ENCODE measurements at regions not wholly inside any gene's neighbourhood (a gene's known extent, or its start where the extent isn't known, plus 50 kb on each side); places are given as distances from the start of the nearest gene placed in this dataset.
"Not testable (repeated sequence)": the region's sequence is repeated elsewhere in the genome, so short reads cannot be mapped to it uniquely, and the experiment has no call there.

DNA sequence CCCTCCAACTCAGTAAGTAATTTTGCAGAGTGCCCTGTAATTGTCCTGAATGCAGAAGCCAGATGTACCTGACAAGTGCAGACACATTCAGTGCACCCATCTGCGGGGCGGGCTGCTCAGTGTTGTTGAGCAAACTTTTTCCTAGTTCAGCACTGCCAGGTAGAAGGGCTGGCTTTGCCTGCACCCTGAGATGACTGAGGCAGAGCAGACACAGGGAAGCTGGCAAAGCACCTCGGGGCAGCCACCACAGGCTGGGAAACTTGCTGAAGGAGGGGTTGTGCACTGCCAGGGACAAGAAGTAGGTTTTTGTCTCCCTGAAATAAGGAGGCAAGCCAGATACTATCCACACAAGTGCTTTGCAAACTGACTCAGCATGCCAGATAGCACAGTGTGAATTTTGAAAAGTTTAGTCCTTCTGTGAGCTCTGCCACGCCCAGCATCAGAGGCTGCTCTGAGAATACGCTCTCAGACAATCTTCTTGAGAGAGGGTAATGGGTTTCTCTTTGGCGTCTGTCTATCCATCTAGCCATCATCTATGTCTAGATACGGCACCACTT is 62.3 kb downstream of the SOWAHC start:
- Histone ChIP-seq H3K27me3 (no peaks in the 10 kb centered on the region), H3K4me1 (peaks cover 0 to 46% (median 7%) of the 10 kb centered on the region in 3 donors), H3K9me3 (no peaks in the 10 kb centered on the region), H3K36me3 (no peaks in the 10 kb centered on the region), H3K27ac (no peak overlapping the region), H3K4me3 (no peak overlapping the region)
- no peak for ATAC-seq
- 79 to 84% methylated on average over 4 to 5 of the region's 7 CpGs for WGBS, 2 donors (ENCODE audit: low coverage in 1 of 2)
- TF ChIP-seq, protein P1, sequence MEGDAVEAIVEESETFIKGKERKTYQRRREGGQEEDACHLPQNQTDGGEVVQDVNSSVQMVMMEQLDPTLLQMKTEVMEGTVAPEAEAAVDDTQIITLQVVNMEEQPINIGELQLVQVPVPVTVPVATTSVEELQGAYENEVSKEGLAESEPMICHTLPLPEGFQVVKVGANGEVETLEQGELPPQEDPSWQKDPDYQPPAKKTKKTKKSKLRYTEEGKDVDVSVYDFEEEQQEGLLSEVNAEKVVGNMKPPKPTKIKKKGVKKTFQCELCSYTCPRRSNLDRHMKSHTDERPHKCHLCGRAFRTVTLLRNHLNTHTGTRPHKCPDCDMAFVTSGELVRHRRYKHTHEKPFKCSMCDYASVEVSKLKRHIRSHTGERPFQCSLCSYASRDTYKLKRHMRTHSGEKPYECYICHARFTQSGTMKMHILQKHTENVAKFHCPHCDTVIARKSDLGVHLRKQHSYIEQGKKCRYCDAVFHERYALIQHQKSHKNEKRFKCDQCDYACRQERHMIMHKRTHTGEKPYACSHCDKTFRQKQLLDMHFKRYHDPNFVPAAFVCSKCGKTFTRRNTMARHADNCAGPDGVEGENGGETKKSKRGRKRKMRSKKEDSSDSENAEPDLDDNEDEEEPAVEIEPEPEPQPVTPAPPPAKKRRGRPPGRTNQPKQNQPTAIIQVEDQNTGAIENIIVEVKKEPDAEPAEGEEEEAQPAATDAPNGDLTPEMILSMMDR (IDR thresholded peaks at IDR 0.05): no peak
- TF ChIP-seq EP300 (IDR thresholded peaks at IDR 0.05) (no peak), POLR2AphosphoS5 (IDR thresholded peaks at IDR 0.05) (no peak), POLR2A (IDR thresholded peaks at IDR 0.05) (no peak)

DNA sequence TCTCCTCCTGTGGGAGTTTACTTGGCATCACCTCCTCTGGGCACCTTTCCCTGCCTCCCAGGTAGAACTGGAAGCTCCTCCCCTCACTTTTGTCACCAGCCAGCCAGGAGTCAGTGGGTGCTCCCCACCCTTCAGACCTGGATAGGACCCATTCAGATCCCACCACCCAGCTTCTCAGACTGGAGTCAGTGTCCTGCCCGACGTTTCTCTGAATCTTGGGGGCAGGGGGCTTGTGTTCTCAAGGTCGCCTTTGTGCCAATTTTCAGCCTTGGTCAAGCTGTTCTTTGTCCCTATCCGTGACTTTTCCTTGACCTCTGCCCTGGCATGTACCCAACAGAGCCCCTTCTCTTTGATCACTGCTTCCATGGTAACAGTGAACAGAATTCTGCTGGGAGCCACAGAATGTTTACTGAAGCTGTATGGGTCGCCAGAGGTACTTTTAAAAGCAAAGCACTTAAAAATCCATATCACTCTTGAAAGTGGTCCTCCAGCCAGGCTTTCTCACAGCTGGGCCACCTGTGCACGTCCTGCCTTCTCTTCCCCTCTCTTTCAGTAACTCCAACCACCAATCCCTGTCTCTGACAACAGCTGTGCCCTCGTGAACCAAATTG is 63.1 kb downstream of the SOWAHC start:
- not testable (repeated sequence) for ATAC-seq, H3K4me3 ChIP-seq, H3K9me3 ChIP-seq, H3K27me3 ChIP-seq, H3K27ac ChIP-seq, H3K36me3 ChIP-seq
- peaks cover 0 to 50% (median 7%) of the 10 kb centered on the region in 3 donors for H3K4me1 ChIP-seq
- WGBS, 2 donors (ENCODE audit: low coverage in 1 of 2): 42 to 79% methylated on average over 3 to 5 of the region's 7 CpGs

DNA sequence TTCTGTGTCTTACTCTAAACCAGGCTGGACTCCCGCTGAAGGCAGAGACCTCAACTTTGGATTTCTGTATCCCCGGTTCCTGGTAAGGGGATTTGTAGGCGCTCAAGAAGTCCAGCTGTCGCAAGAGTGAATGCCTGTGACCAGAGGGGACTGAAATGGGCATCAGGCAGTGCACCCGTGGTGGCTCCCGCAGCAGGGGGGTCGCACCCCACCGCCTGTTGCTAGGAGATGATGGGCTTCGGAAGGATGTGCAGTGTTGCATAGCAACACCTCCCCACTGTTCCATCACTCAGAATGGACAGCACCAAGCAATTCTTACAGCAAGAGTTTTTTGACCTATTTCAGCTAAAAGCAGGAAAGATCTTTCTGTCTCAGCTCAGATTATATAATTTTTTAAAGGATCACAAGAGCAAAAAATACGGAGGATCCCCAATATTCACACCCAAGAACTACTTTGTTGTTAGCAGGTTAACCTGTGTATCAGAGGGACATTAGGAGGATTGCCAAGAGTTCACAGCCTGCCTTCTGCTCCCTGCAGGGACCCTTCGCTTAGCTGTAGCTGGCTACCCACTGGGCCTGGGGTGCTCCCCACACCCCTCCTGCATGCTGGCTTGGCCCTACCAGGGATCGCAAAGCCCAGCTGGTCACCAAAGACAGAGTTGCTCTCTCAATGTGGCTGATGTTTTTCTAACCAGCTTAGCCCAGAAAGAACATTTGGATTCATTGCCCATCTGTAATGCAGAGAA is 63.8 kb downstream of the SOWAHC start:
- no peaks in the 10 kb centered on the region for H3K9me3 ChIP-seq
- no peak overlapping the region for H3K4me3 ChIP-seq
- peaks cover 0 to 50% (median 7%) of the 10 kb centered on the region in 3 donors for H3K4me1 ChIP-seq
- 84 to 100% methylated on average over 3 to 12 of the region's 12 CpGs for WGBS, 2 donors (ENCODE audit: low coverage in 1 of 2)
- ATAC-seq: no peak
- TF ChIP-seq POLR2A (IDR thresholded peaks at IDR 0.05) (no peak), EP300 (IDR thresholded peaks at IDR 0.05) (no peak), POLR2AphosphoS5 (IDR thresholded peaks at IDR 0.05) (no peak)
- TF ChIP-seq, protein P1 (IDR thresholded peaks at IDR 0.05): no peak
- no peaks in the 10 kb centered on the region for H3K36me3 ChIP-seq
- H3K27me3 ChIP-seq: no peaks in the 10 kb centered on the region
- peak overlapping the region in 1 of 4 donors; percentile 11 for H3K27ac ChIP-seq

DNA sequence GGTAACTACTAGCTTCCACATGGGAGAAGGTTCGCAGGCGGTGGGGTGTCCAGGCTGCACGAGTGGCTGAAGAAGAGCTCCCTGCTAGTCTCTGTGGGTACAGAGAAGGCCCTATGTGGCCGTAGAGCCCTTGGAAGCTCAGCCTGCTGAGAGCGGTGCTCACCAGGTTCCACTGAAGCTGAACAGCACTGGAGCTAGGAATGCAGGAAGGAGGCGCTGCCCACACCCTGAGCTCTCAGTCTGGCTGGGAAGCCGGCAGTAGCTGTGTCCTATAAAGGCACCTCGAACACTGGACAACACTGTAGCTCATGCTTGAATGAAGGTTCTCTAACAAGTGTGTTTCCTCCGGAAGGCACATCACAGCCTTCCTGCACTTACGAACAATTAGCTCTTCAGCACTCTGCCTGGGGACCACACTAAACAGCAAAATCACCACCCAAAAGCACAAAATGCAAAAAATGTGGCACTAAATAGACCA is 64.6 kb downstream of the SOWAHC start:
- not testable (repeated sequence) for H3K9me3 ChIP-seq, H3K36me3 ChIP-seq, H3K4me3 ChIP-seq, H3K27me3 ChIP-seq
- Histone ChIP-seq H3K27ac (peak overlapping the region in 1 of 4 donors; percentile 11), H3K4me1 (peaks cover 0 to 50% (median 7%) of the 10 kb centered on the region in 3 donors)
- peak; percentile 47 for ATAC-seq
- 53 to 60% methylated on average over 2 to 4 of the region's 10 CpGs for WGBS, 2 donors (ENCODE audit: low coverage in 1 of 2)

DNA sequence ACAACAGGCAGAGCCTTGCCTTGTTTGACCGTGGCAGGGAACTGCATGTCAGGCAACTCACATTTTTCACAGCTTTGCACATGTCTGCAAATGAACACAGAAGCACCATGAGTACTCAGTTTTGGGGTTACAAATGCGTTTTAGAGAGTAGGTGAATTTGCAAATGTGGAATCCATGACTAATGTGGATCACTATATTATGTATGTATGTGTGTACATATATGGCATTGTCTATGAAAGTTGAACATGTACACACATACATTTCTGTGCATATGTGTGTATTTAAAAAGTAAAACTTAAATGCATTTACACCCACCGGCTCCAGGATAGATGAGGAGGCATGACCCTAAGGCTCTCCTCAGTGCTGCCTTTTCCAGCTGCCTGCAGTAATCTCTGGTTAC is 65.1 kb downstream of the SOWAHC start:
- Histone ChIP-seq H3K27ac (peak overlapping the region in 1 of 4 donors; percentile 11), H3K4me1 (peaks cover 0 to 50% (median 7%) of the 10 kb centered on the region in 3 donors), H3K27me3 (no peaks in the 10 kb centered on the region), H3K4me3 (no peak overlapping the region), H3K36me3 (no peaks in the 10 kb centered on the region), H3K9me3 (no peaks in the 10 kb centered on the region)
- no peak for ATAC-seq
- 49 to 66% methylated on average over 2 to 3 of the region's 3 CpGs for WGBS, 2 donors (ENCODE audit: low coverage in 1 of 2)
- TF ChIP-seq POLR2AphosphoS5 (IDR thresholded peaks at IDR 0.05) (no peak), EP300 (IDR thresholded peaks at IDR 0.05) (no peak), POLR2A (IDR thresholded peaks at IDR 0.05) (no peak)
- TF ChIP-seq, protein P1 (IDR thresholded peaks at IDR 0.05): no peak

All from gastroesophageal sphincter (tissue), 4 donors.